ENCODE measurements at regions not wholly inside any gene's neighbourhood (a gene's known extent, or its start where the extent isn't known, plus 50 kb on each side); places are given as distances from the start of the nearest gene placed in this dataset.

DNA sequence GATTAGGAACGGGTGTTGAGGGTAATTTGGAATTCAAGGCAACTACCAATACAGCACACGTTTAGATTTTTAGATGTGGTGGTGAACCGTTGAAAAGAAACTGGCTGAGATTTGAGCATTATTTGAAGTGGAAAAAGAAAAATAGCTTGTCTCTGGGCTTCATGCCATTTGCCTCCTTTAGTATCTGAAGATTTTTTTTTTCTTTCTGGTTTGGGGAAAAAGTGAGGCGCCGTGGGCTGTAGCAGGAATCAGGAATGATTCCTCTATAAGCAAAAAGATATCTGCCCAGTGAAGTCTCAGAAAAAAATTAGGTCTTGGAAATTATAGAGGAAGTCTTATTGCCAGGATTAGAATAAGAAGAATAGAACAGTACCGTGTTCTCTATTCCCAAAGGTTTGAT is 88.5 kb downstream of the RPS12 start:
- H4K20me1 ChIP-seq (ENCODE audit: control insufficient read depth, insufficient read depth, insufficient read length): no peaks in the 10 kb centered on the region
- no peak for DNase-seq
- no peaks in the 10 kb centered on the region for H3K23me2 ChIP-seq (ENCODE audit: insufficient read length, low read depth, low read length, poor library complexity, severe bottlenecking)
- TF ChIP-seq, protein P1, sequence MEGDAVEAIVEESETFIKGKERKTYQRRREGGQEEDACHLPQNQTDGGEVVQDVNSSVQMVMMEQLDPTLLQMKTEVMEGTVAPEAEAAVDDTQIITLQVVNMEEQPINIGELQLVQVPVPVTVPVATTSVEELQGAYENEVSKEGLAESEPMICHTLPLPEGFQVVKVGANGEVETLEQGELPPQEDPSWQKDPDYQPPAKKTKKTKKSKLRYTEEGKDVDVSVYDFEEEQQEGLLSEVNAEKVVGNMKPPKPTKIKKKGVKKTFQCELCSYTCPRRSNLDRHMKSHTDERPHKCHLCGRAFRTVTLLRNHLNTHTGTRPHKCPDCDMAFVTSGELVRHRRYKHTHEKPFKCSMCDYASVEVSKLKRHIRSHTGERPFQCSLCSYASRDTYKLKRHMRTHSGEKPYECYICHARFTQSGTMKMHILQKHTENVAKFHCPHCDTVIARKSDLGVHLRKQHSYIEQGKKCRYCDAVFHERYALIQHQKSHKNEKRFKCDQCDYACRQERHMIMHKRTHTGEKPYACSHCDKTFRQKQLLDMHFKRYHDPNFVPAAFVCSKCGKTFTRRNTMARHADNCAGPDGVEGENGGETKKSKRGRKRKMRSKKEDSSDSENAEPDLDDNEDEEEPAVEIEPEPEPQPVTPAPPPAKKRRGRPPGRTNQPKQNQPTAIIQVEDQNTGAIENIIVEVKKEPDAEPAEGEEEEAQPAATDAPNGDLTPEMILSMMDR (conservative IDR thresholded peaks at IDR 0.05): no peak
- no peaks in the 10 kb centered on the region for H3K79me1 ChIP-seq (ENCODE audit: insufficient read depth, low read depth, low read length, poor library complexity, severe bottlenecking)
- no peak overlapping the region for H2AFZ ChIP-seq (ENCODE audit: low read length)
- H3K27ac ChIP-seq (ENCODE audit: insufficient read length, low read depth, low read length): no peak overlapping the region
- no peak overlapping the region for H4K8ac ChIP-seq (replicated peaks; ENCODE audit: insufficient read length, low read depth, low read length)
- no peak overlapping the region for H3K4ac ChIP-seq (ENCODE audit: low read depth, low read length)
- no peak overlapping the region for H4K5ac ChIP-seq (ENCODE audit: insufficient read length, low read depth, low read length)
- no peaks in the 10 kb centered on the region for H3K79me2 ChIP-seq (ENCODE audit: insufficient read depth, low read length)
- no peak overlapping the region for H3K4me2 ChIP-seq (ENCODE audit: insufficient read depth, insufficient read length, low read length)
- H2BK20ac ChIP-seq (ENCODE audit: low read depth, low read length, poor library complexity, severe bottlenecking): no peak overlapping the region
- no peak overlapping the region for H3K56ac ChIP-seq (ENCODE audit: insufficient read length, low read depth, low read length)
- H3K9me3 ChIP-seq (ENCODE audit: control insufficient read depth, low read depth, low read length): no peaks in the 10 kb centered on the region
- H2BK120ac ChIP-seq (ENCODE audit: low read depth, low read length, poor library complexity, severe bottlenecking): no peak overlapping the region
- no peak overlapping the region for H3K14ac ChIP-seq (ENCODE audit: insufficient read depth, low read length)
- no peak overlapping the region for H2BK5ac ChIP-seq (ENCODE audit: insufficient read length, low read length)
- no peak overlapping the region for H3K18ac ChIP-seq (ENCODE audit: insufficient read length, low read depth, low read length)
- Mint-ChIP-seq H3K27ac (no peak overlapping the region), H3K9me3 (no peaks in the 10 kb centered on the region), H3K27me3 (ENCODE audit: low read depth) (no peaks in the 10 kb centered on the region), H3K4me1 (peaks cover 5 to 10% of the 10 kb centered on the region in 2 experiments), H3K36me3 (ENCODE audit: insufficient read depth in 1 of 3, low read depth in 3 of 3) (no peaks in the 10 kb centered on the region), H3K4me3 (no peak overlapping the region)
- no CpG with 5 or more reads among the region's 6 CpGs for WGBS (ENCODE audit: extremely low coverage, insufficient read length, low lambda C conversion rate)
- H4K91ac ChIP-seq (ENCODE audit: insufficient read length, low read depth, low read length): no peak overlapping the region
- no peak overlapping the region for H3K9ac ChIP-seq (ENCODE audit: extremely low read depth, insufficient read length, low read length)
- H3T11ph ChIP-seq (ENCODE audit: low read length): no peak overlapping the region
- H3K27me3 ChIP-seq (ENCODE audit: insufficient read depth, low read length): no peaks in the 10 kb centered on the region
- no peak overlapping the region for H3K23ac ChIP-seq (ENCODE audit: insufficient read length, low read depth, low read length)
- no peaks in the 10 kb centered on the region for H3K4me1 ChIP-seq (ENCODE audit: insufficient read depth, low read length)
- H2BK12ac ChIP-seq (ENCODE audit: insufficient read length, low read depth, low read length): no peak overlapping the region
- no peak overlapping the region for H2BK15ac ChIP-seq (ENCODE audit: low read depth, low read length)
- no peak overlapping the region for H2AK5ac ChIP-seq (ENCODE audit: insufficient read length, low read length)
